Common myeloid progenitor, CD34-positive (primary cell): ENCODE measurements at regions not wholly inside any gene's neighbourhood (a gene's known extent, or its start where the extent isn't known, plus 50 kb on each side); places are given as distances from the start of the nearest gene placed in this dataset.

ENCODE experiments used
- CTCF ChIA-PET: fragments of 350-600 bp; sonication (Branson Sonifier 250); formaldehyde crosslinking; loops from one replicate; lab custom pipeline; 2021; ENCODE audit warnings: antibody characterized with exemption; lab: Charles Lee
- POLR2A ChIA-PET: fragments of 350-600 bp; sonication (Branson Sonifier 250); formaldehyde crosslinking; loops from one replicate; lab custom pipeline; 2021; ENCODE audit warnings: antibody characterized with exemption; lab: Charles Lee
- DNase-seq, 3 donors: peaks; one replicate each; pipeline versions ENCODE4 v3.0.0 to v3.0.0-alpha.2; 2013
- H3K27ac ChIP-seq, 2 experiments: 1 replicate in 1 of 2; 2 replicates in 1 of 2; pipeline ENCODE4 v1.7.0; 2013; ENCODE audit warnings: inconsistent platforms in 2 of 2, low read length in 2 of 2, mild to moderate bottlenecking in 2 of 2, low read depth in 1 of 2, moderate library complexity in 1 of 2; ENCODE audit not compliant: severe bottlenecking in 2 of 2, insufficient read depth in 1 of 2, poor library complexity in 1 of 2
- H3K27me3 ChIP-seq, 5 experiments: replicated peaks in 2 of 5; 1 replicate in 3 of 5; 2 replicates in 2 of 5; pipeline versions ENCODE4 v1.6.1 to v1.7.0; 2013; ENCODE audit warnings: low read length in 4 of 5, mild to moderate bottlenecking in 2 of 5, moderate library complexity in 2 of 5, inconsistent platforms in 1 of 5; ENCODE audit not compliant: insufficient read depth in 5 of 5, control insufficient read depth in 4 of 5
- H3K36me3 ChIP-seq, 4 experiments: 1 replicate in 2 of 4; 2 replicates in 2 of 4; pipeline versions ENCODE4 v1.6.1 to v1.7.0; 2013; ENCODE audit warnings: low read length in 3 of 4, control low read depth in 1 of 4, mild to moderate bottlenecking in 1 of 4; ENCODE audit not compliant: control insufficient read depth in 4 of 4, insufficient read depth in 4 of 4
- H3K4me1 ChIP-seq, 4 experiments: 1 replicate in 3 of 4; 2 replicates in 1 of 4; pipeline versions ENCODE4 v1.6.1 to v1.7.1; 2013; ENCODE audit warnings: low read length in 3 of 4, mild to moderate bottlenecking in 3 of 4, control low read depth in 1 of 4, inconsistent platforms in 1 of 4, moderate library complexity in 1 of 4; ENCODE audit not compliant: control insufficient read depth in 4 of 4, insufficient read depth in 4 of 4; ENCODE audit errors: control extremely low read depth in 1 of 4
- H3K4me3 ChIP-seq, 7 experiments: 1 replicate in 4 of 7; 2 replicates in 3 of 7; pipeline versions ENCODE4 v1.5.1 to v1.7.0; 2013; ENCODE audit warnings: mild to moderate bottlenecking in 7 of 7, low read length in 6 of 7, moderate library complexity in 6 of 7, inconsistent platforms in 2 of 7, low read depth in 2 of 7, control low read depth in 1 of 7; ENCODE audit not compliant: insufficient read depth in 4 of 7, control insufficient read depth in 1 of 7; ENCODE audit errors: extremely low read depth in 1 of 7
- H3K9me3 ChIP-seq, 5 experiments: 1 replicate in 4 of 5; 2 replicates in 1 of 5; pipeline versions ENCODE4 v1.6.1 to v1.7.1; 2013; ENCODE audit warnings: low read length in 4 of 5, mild to moderate bottlenecking in 2 of 5, inconsistent platforms in 1 of 5, low read depth in 1 of 5, moderate library complexity in 1 of 5; ENCODE audit not compliant: control insufficient read depth in 4 of 5, insufficient read depth in 2 of 5; ENCODE audit errors: control extremely low read depth in 1 of 5
- WGBS: methylation state at CpG from one replicate; pipeline ENCODE4 v1.1.5; 2013; ENCODE audit not compliant: insufficient coverage; 5-methylcytosine and 5-hydroxymethylcytosine counted together

DNA sequence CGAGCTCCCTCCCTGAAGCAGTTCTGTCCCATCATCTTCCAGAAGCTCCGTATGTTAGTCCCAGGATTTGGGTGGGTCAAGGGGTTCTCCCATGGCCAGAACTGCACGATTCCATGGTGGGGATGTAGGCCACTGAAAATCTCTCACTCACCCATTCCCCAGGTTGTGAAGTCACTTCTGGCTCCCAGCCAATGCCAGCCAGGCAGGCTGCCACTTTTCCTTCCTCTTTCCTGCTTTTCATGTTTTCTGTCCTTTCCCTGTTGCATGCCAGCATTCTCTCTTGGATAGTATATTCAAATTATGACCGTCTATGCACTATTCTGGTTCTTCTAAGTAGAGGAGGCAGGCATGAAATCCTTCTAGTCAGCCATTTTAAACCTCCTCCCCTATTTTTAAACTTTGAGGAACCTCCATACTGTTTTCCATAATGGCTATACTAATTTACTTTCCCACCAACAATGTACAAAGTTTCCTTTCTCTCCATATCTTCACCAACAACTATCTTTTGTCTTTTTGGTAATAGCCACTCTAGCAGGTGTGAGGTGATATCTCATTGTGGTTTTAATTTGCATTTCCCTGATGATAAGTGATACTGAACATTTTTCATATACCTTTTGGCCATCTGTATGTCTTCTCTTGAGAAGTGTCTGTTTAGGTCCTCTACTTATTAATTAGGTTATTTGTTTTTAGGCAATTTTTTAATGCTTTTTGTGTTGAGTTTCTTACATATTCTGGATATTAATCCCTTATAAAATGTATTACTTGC lies 182.1 kb upstream of the TET2 start:
- no peak overlapping the region for H3K4me3 ChIP-seq
- H3K27ac ChIP-seq: no peak overlapping the region
- 100% methylated on average over 4 of the region's 4 CpGs for WGBS
- H3K9me3 ChIP-seq: peaks cover 0 to 5% (median 0%) of the 10 kb centered on the region in 5 experiments
- ChIA-PET CTCF (interaction anchor here (2.6 kb wide), 1 partner anchor 21 kb away, joined by 12 read pairs; no protein-coding TSS in a partner anchor), POLR2A (no interaction called here)
- no peak for DNase-seq
- no peaks in the 10 kb centered on the region for H3K27me3 ChIP-seq
- H3K36me3 ChIP-seq: no peaks in the 10 kb centered on the region
- H3K4me1 ChIP-seq: peaks cover 12 to 27% (median 14%) of the 10 kb centered on the region in 4 experiments

DNA sequence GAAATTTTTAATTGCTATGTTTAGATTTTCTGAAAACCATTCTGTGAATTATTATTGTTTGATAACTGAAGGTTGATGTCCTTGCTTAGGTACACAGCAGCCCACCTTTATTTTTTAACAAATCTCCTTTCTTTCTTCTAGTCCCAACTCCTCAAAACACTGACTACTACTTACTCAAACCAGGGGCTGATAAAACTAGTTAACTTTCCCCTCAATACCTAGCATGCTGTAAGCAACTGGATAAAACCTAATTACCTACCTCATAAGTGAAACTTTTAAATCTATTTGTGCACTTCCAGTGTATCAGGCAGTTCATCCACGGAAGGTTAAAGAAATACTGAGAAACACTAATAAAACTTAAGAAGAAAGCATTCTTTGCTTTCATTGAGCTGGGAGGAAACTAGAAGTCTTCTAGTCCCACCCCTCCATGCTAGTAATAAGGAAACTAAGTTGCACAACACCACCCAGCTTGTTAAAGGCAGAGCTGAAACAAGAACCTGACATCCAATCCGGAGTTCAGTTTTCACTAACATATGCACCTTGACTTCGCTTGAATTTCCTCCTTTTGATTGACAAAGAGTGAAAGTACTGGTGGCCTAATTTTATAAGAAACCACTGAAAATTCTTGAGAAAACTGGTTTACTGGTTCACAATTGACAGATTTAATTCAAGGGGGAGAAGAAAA lies 180.2 kb upstream of the TET2 start:
- Histone ChIP-seq H3K27ac (peak overlapping the region; percentile 33 to 50), H3K9me3 (no peaks in the 10 kb centered on the region), H3K36me3 (no peaks in the 10 kb centered on the region), H3K4me1 (peaks cover 12 to 29% (median 14%) of the 10 kb centered on the region in 4 experiments), H3K4me3 (peak overlapping the region in 6 of 7 experiments; percentile 11 to 57 (median 33)), H3K27me3 (no peaks in the 10 kb centered on the region)
- no CpG with 5 or more reads among the region's 3 CpGs for WGBS
- CTCF ChIA-PET: interaction anchor here (1.0 to 2.6 kb wide), 3 partner anchors 15 to 23 kb away, joined by 3 to 12 read pairs (median 4); no protein-coding TSS in a partner anchor
- DNase-seq: peak; percentile 68 to 93 (median 86)
- POLR2A ChIA-PET: interaction anchor here (0.6 kb wide), 1 partner anchor 8 kb away, joined by 4 read pairs; no protein-coding TSS in a partner anchor

DNA sequence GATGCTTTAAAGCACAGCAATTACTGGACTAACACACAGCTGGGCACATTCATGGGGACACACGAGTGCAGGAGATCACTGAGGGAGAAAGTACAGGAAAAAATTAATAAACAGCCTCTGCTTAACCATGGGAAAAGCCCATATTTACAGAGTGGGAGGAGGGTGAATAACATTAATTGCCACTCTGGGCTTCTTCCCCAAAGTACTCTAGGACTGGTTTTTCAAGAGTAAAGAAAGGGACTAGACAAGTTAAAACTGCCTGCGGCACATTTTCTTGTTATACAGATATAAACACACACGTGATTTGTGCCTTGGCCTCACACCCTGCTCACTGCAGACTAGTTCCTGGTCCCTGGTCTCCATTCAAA lies 179.7 kb upstream of the TET2 start:
- H3K9me3 ChIP-seq: no peaks in the 10 kb centered on the region
- no CpG with 5 or more reads among the region's 3 CpGs for WGBS
- peaks cover 12 to 29% (median 14%) of the 10 kb centered on the region in 4 experiments for H3K4me1 ChIP-seq
- no peaks in the 10 kb centered on the region for H3K27me3 ChIP-seq
- H3K36me3 ChIP-seq: no peaks in the 10 kb centered on the region
- H3K4me3 ChIP-seq: peak overlapping the region in 5 of 7 experiments; percentile 11 to 57 (median 46)
- CTCF ChIA-PET: interaction anchor here (1.0 to 2.6 kb wide), 3 partner anchors 15 to 23 kb away, joined by 3 to 12 read pairs (median 4); no protein-coding TSS in a partner anchor
- peak overlapping the region; percentile 33 to 50 for H3K27ac ChIP-seq
- DNase-seq: peak in 2 of 3 donors; percentile 11 to 43
- POLR2A ChIA-PET: interaction anchor here (0.6 kb wide), 1 partner anchor 8 kb away, joined by 4 read pairs; no protein-coding TSS in a partner anchor

DNA sequence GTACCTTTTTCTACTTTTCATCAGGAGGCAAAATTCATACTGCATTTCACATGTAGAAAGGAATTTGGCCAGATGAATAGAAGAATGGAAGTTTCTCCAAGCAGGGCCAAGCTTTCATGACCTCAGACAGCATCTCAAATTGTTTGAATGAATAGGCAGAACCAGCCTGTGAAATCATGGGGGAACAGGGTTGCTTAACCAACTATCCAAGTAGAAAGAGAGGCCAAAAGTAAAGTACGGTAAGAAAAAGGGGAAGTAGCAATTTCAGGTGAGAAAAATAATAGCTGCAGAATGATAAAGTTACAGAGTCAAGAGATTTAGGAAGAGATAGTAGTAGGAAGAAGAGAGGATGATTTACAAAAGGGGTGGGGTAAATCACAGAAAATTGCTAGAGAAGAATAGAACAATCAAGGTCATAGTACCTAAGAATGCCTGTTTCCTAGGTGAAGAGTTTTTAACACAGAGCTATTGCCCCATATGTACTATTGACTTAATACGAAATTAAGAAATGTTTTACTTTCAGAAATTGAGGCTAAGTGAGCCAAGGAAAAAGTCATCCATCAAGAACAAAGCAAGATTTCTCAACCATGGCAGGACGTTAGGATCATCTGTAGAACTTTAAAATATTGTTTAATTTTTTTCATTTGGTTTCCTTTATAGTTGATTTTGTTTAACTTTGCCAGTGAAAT lies 177.1 kb upstream of the TET2 start:
- DNase-seq: peak in 2 of 3 donors; percentile 66 to 79
- H3K4me3 ChIP-seq: peak overlapping the region in 1 of 7 experiments; percentile 5
- H3K27ac ChIP-seq: no peak overlapping the region
- H3K36me3 ChIP-seq: no peaks in the 10 kb centered on the region
- peaks cover 14 to 43% (median 20%) of the 10 kb centered on the region in 4 experiments for H3K4me1 ChIP-seq
- no peaks in the 10 kb centered on the region for H3K27me3 ChIP-seq
- H3K9me3 ChIP-seq: no peaks in the 10 kb centered on the region
- ChIA-PET POLR2A (no interaction called here), CTCF (no interaction called here)
- 50% methylated on average over 2 of the region's 3 CpGs for WGBS

DNA sequence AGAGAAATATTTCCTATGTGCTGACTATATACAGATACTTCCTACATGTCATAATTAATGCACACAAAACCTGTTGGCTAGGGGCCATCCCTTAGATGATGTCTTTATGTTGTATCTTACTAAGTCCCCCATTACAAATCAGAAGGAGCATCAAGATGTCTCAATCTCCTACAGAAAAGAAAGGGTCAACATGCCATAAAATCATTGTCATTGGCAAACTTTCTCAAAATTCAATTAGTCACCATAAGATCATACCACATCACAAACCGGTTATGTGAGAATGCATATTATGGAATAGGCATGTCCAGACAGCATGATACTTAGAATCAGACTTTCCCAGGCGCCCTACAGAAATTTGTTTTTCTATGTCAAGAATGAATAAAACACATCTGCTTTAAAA lies 175.2 kb upstream of the TET2 start:
- WGBS: no CpG with 5 or more reads among the region's 2 CpGs
- H3K4me1 ChIP-seq: peaks cover 11 to 50% (median 26%) of the 10 kb centered on the region in 4 experiments
- CTCF ChIA-PET: interaction anchor here (0.8 kb wide), 1 partner anchor 19 kb away, joined by 3 read pairs; no protein-coding TSS in a partner anchor
- no peaks in the 10 kb centered on the region for H3K9me3 ChIP-seq
- no peak overlapping the region for H3K27ac ChIP-seq
- POLR2A ChIA-PET: no interaction called here
- DNase-seq: no peak
- no peaks in the 10 kb centered on the region for H3K27me3 ChIP-seq
- no peak overlapping the region for H3K4me3 ChIP-seq
- no peaks in the 10 kb centered on the region for H3K36me3 ChIP-seq

DNA sequence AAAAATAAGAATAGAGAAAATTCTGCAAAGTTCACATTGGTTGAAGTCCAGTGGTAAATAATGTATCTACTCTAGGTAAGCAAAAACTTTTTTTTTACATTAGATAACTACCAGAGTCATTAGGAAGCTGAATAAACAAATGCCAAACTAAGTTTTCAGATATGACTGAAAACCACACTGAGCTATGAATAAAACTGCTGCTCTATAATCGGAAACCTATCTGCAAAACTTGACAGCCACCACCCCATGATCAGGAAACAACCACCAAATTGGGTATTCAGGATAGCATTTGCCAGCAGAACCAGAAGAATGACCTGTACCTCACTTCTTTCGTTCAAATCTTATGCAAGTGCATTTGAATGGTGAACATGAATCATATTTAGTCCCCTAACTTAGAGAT lies 173.0 kb upstream of the TET2 start:
- H3K4me1 ChIP-seq: peaks cover 4 to 53% (median 24%) of the 10 kb centered on the region in 4 experiments
- H3K4me3 ChIP-seq: peak overlapping the region in 1 of 7 experiments; percentile 8
- no peaks in the 10 kb centered on the region for H3K9me3 ChIP-seq
- no peaks in the 10 kb centered on the region for H3K27me3 ChIP-seq
- H3K27ac ChIP-seq: peak overlapping the region in 1 of 2 experiments; percentile 35
- CTCF ChIA-PET: interaction anchor here (1.6 kb wide), 1 partner anchor 47 kb away, joined by 3 read pairs; no protein-coding TSS in a partner anchor
- POLR2A ChIA-PET: no interaction called here
- no peaks in the 10 kb centered on the region for H3K36me3 ChIP-seq
- peak in 2 of 3 donors; percentile 39 to 64 for DNase-seq
- 0% methylated on average over 2 of the region's 2 CpGs for WGBS
